GM21723 (cell line): ENCODE measurements at regions not wholly inside any gene's neighbourhood (a gene's known extent, or its start where the extent isn't known, plus 50 kb on each side); places are given as distances from the start of the nearest gene placed in this dataset.

Experiments used
- ATAC-seq: cut with Tn5 transposase; IDR thresholded peaks from one replicate; pipeline ENCODE4 v1.9.1; 2021; ENCODE audit warnings: mild to moderate bottlenecking, moderate library complexity; ENCODE audit not compliant: unreplicated experiment

- ATAC-seq, result no peak
These were observed 288.6 kb upstream of the GYPC start for GRCh38 chr2:126367361-126367760.

- ATAC-seq, result no peak
These were observed 287.2 kb upstream of the GYPC start for GRCh38 chr2:126368758-126369157.

- ATAC-seq, result no peak
These were observed 285.8 kb upstream of the GYPC start for GRCh38 chr2:126370201-126370600.

GRCh38 chr2:126372406-126372805, 283.6 kb upstream of the GYPC start:
- no peak for ATAC-seq

- ATAC-seq, result no peak
These were observed 277.8 kb upstream of the GYPC start for GRCh38 chr2:126378176-126378575.

- no peak for ATAC-seq
These were observed 274.9 kb upstream of the GYPC start for GRCh38 chr2:126381091-126381490.

- ATAC-seq, result no peak
These were observed 273.0 kb upstream of the GYPC start for GRCh38 chr2:126382998-126383397.

GRCh38 chr2:126383800-126384199, 272.2 kb upstream of the GYPC start:
- no peak for ATAC-seq

- no peak for ATAC-seq
These were observed 270.5 kb upstream of the GYPC start for GRCh38 chr2:126385441-126385840.

GRCh38 chr2:126385983-126386382, 270.0 kb upstream of the GYPC start:
- no peak for ATAC-seq

- ATAC-seq, result no peak
These were observed 266.5 kb upstream of the GYPC start for GRCh38 chr2:126389446-126389845.

GRCh38 chr2:126392889-126393288, 263.1 kb upstream of the GYPC start:
- ATAC-seq, result no peak

- no peak for ATAC-seq
These were observed 257.0 kb upstream of the GYPC start for GRCh38 chr2:126399001-126399400.

GRCh38 chr2:126403039-126403628, 252.8 kb upstream of the GYPC start:
- ATAC-seq, result no peak

GRCh38 chr2:126406267-126406666, 249.7 kb upstream of the GYPC start:
- ATAC-seq, result no peak

- ATAC-seq, result no peak
These were observed 247.3 kb upstream of the GYPC start for GRCh38 chr2:126408671-126409070.

- no peak for ATAC-seq
These were observed 246.1 kb upstream of the GYPC start for GRCh38 chr2:126409850-126410249.

GRCh38 chr2:126413079-126413478, 242.9 kb upstream of the GYPC start:
- no peak for ATAC-seq

GRCh38 chr2:126419403-126419802, 236.6 kb upstream of the GYPC start:
- no peak for ATAC-seq

- no peak for ATAC-seq
These were observed 230.0 kb upstream of the GYPC start for GRCh38 chr2:126425943-126426342.

GRCh38 chr2:126429103-126429502, 226.9 kb upstream of the GYPC start:
- ATAC-seq, result no peak

- no peak for ATAC-seq
These were observed 224.8 kb upstream of the GYPC start for GRCh38 chr2:126431136-126431535.

GRCh38 chr2:126436411-126436810, 219.5 kb upstream of the GYPC start:
- no peak for ATAC-seq
